ENCODE measurements at regions not wholly inside any gene's neighbourhood (a gene's known extent, or its start where the extent isn't known, plus 50 kb on each side); places are given as distances from the start of the nearest gene placed in this dataset.

- Histone ChIP-seq H3K36me3 (ENCODE audit: control insufficient read depth in 2 of 2, insufficient read depth in 2 of 2, low read length in 1 of 2) (no peaks in the 10 kb centered on the region), H3K9me3 (ENCODE audit: control insufficient read depth in 2 of 2, insufficient read depth in 1 of 2, low read depth in 1 of 2, low read length in 1 of 2) (peaks cover 0 to 2% of the 10 kb centered on the region in 2 donors)
- whole genome bisulfite sequencing, 2 donors = 79% methylated on average over 10 of the region's 10 CpGs
Observed at GRCh38 chr11:127385071-127385470, 384.5 kb upstream of the KIRREL3 start.

GRCh38 chr11:127383026-127383425 lies 382.5 kb upstream of the KIRREL3 start:
- no peak overlapping the region for H3K27ac ChIP-seq (ENCODE audit: low read depth in 2 of 2, low read length in 1 of 2)
- no peak overlapping the region for H3K4me3 ChIP-seq (ENCODE audit: low read depth in 1 of 2, low read length in 2 of 2)
- 54 to 58% methylated on average over 3 of the region's 3 CpGs for WGBS, 2 donors
- no peaks in the 10 kb centered on the region for H3K4me1 ChIP-seq (ENCODE audit: control insufficient read depth in 2 of 2, insufficient read depth in 2 of 2, low read length in 1 of 2)
- no peaks in the 10 kb centered on the region for H3K27me3 ChIP-seq (ENCODE audit: control insufficient read depth in 1 of 2, insufficient read depth in 2 of 2, low read length in 2 of 2)
- H3K9me3 ChIP-seq (ENCODE audit: control insufficient read depth in 2 of 2, insufficient read depth in 1 of 2, low read depth in 1 of 2, low read length in 1 of 2) = peaks cover 0 to 2% of the 10 kb centered on the region in 2 donors
- no peaks in the 10 kb centered on the region for H3K36me3 ChIP-seq (ENCODE audit: control insufficient read depth in 2 of 2, insufficient read depth in 2 of 2, low read length in 1 of 2)

More at GRCh38 chr11:127385071-127385470, 384.5 kb upstream of the KIRREL3 start:
- H3K4me3 ChIP-seq (ENCODE audit: low read depth in 1 of 2, low read length in 2 of 2) = no peak overlapping the region
- no peaks in the 10 kb centered on the region for H3K27me3 ChIP-seq (ENCODE audit: control insufficient read depth in 1 of 2, insufficient read depth in 2 of 2, low read length in 2 of 2)
- H3K27ac ChIP-seq (ENCODE audit: low read depth in 2 of 2, low read length in 1 of 2) = no peak overlapping the region
- H3K4me1 ChIP-seq (ENCODE audit: control insufficient read depth in 2 of 2, insufficient read depth in 2 of 2, low read length in 1 of 2) = no peaks in the 10 kb centered on the region

DNA sequence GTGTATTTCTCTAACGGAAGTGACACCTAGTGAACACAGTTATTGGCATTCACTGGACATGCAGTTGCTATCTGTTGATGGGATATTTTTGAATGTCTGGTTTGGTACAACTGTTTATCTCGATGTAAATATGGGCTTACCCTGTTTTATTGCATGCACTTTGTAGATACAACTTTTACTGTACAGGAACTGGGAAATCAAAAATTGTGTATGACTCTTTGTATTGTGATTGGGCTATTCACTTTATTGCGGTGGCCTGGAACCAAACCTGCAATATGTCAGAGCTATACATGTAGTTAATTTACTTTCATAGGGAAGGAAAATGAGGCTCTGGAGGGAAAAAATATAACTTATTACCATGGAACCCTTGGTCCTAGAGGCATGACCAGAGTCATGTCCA lies 380.7 kb upstream of the KIRREL3 start:
- Histone ChIP-seq H3K27me3 (ENCODE audit: control insufficient read depth in 1 of 2, insufficient read depth in 2 of 2, low read length in 2 of 2) (no peaks in the 10 kb centered on the region), H3K4me3 (ENCODE audit: low read depth in 1 of 2, low read length in 2 of 2) (no peak overlapping the region)
- WGBS, 2 donors = 73 to 75% methylated on average over 3 of the region's 3 CpGs

DNA sequence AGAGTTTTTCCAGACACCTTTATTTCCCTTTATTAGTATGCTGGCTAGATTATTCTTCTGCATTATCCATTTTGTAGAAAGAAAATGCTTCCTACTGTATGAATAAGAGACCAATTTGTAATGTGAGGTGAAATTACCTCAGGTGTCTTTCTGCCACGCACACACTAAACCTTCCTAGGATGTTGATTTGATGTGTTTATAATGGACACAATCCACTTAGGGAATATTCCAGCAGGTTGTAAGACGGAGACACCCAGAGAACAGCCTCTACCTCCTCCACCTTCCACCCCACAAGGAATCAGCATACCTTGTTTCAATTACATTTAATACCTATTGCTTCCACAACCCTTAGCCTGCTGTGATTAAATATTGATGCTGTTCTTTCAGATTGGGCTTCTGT lies 379.1 kb upstream of the KIRREL3 start:
- no peak overlapping the region for H3K27ac ChIP-seq (ENCODE audit: low read depth in 2 of 2, low read length in 1 of 2)
- H3K4me3 ChIP-seq (ENCODE audit: low read depth in 1 of 2, low read length in 2 of 2) = no peak overlapping the region
- H3K36me3 ChIP-seq (ENCODE audit: control insufficient read depth in 2 of 2, insufficient read depth in 2 of 2, low read length in 1 of 2) = no peaks in the 10 kb centered on the region
- H3K27me3 ChIP-seq (ENCODE audit: control insufficient read depth in 1 of 2, insufficient read depth in 2 of 2, low read length in 2 of 2) = no peaks in the 10 kb centered on the region
- H3K4me1 ChIP-seq (ENCODE audit: control insufficient read depth in 2 of 2, insufficient read depth in 2 of 2, low read length in 1 of 2) = no peaks in the 10 kb centered on the region
- 85 to 88% methylated on average over 2 of the region's 2 CpGs for WGBS, 2 donors
- H3K9me3 ChIP-seq (ENCODE audit: control insufficient read depth in 2 of 2, insufficient read depth in 1 of 2, low read depth in 1 of 2, low read length in 1 of 2) = no peaks in the 10 kb centered on the region

More for the DNA sequence above, 380.7 kb upstream of the KIRREL3 start:
- no peaks in the 10 kb centered on the region for H3K36me3 ChIP-seq (ENCODE audit: control insufficient read depth in 2 of 2, insufficient read depth in 2 of 2, low read length in 1 of 2)
- peaks cover 0 to 2% of the 10 kb centered on the region in 2 donors for H3K9me3 ChIP-seq (ENCODE audit: control insufficient read depth in 2 of 2, insufficient read depth in 1 of 2, low read depth in 1 of 2, low read length in 1 of 2)
- no peak overlapping the region for H3K27ac ChIP-seq (ENCODE audit: low read depth in 2 of 2, low read length in 1 of 2)
- H3K4me1 ChIP-seq (ENCODE audit: control insufficient read depth in 2 of 2, insufficient read depth in 2 of 2, low read length in 1 of 2) = no peaks in the 10 kb centered on the region

GRCh38 chr11:127376301-127376700 lies 375.7 kb upstream of the KIRREL3 start:
- no peaks in the 10 kb centered on the region for H3K36me3 ChIP-seq (ENCODE audit: control insufficient read depth in 2 of 2, insufficient read depth in 2 of 2, low read length in 1 of 2)
- no peak overlapping the region for H3K27ac ChIP-seq (ENCODE audit: low read depth in 2 of 2, low read length in 1 of 2)
- H3K27me3 ChIP-seq (ENCODE audit: control insufficient read depth in 1 of 2, insufficient read depth in 2 of 2, low read length in 2 of 2) = no peaks in the 10 kb centered on the region
- H3K4me1 ChIP-seq (ENCODE audit: control insufficient read depth in 2 of 2, insufficient read depth in 2 of 2, low read length in 1 of 2) = no peaks in the 10 kb centered on the region
- WGBS, 2 donors = 79 to 96% methylated on average over 2 of the region's 2 CpGs
- H3K4me3 ChIP-seq (ENCODE audit: low read depth in 1 of 2, low read length in 2 of 2) = no peak overlapping the region
- H3K9me3 ChIP-seq (ENCODE audit: control insufficient read depth in 2 of 2, insufficient read depth in 1 of 2, low read depth in 1 of 2, low read length in 1 of 2) = no peaks in the 10 kb centered on the region

DNA sequence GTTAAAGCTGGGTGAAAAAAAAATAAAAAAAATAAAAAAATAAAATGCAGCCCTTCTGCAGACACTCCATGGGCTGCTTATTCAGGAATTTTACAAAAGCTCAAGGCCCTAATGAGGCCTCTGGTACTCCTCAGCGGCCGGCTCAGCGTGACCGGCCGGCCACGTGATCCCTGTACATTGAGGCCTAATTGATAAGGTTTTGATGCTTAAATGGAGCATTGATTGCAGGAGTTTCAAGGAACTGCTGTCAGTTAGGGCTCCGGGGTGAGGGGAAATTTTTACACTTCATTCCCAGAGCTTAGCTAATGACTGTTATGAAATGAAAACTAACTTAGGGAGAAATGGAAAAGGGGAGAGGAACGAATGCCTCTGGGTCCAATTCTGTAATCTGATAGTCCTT lies 368.8 kb upstream of the KIRREL3 start:
- WGBS, 2 donors = 88 to 90% methylated on average over 8 of the region's 8 CpGs
- Histone ChIP-seq H3K27me3 (ENCODE audit: control insufficient read depth in 1 of 2, insufficient read depth in 2 of 2, low read length in 2 of 2) (no peaks in the 10 kb centered on the region), H3K4me3 (ENCODE audit: low read depth in 1 of 2, low read length in 2 of 2) (no peak overlapping the region), H3K9me3 (ENCODE audit: control insufficient read depth in 2 of 2, insufficient read depth in 1 of 2, low read depth in 1 of 2, low read length in 1 of 2) (no peaks in the 10 kb centered on the region), H3K4me1 (ENCODE audit: control insufficient read depth in 2 of 2, insufficient read depth in 2 of 2, low read length in 1 of 2) (no peaks in the 10 kb centered on the region), H3K27ac (ENCODE audit: low read depth in 2 of 2, low read length in 1 of 2) (no peak overlapping the region), H3K36me3 (ENCODE audit: control insufficient read depth in 2 of 2, insufficient read depth in 2 of 2, low read length in 1 of 2) (no peaks in the 10 kb centered on the region)

- 84 to 88% methylated on average over 14 of the region's 14 CpGs for WGBS, 2 donors
Observed at GRCh38 chr11:127362754-127363308, 362.3 kb upstream of the KIRREL3 start.

GRCh38 chr11:127358160-127358559 lies 357.6 kb upstream of the KIRREL3 start:
- 86 to 88% methylated on average over 7 of the region's 7 CpGs for WGBS, 2 donors

More at GRCh38 chr11:127362754-127363308, 362.3 kb upstream of the KIRREL3 start:
- Histone ChIP-seq H3K9me3 (ENCODE audit: control insufficient read depth in 2 of 2, insufficient read depth in 1 of 2, low read depth in 1 of 2, low read length in 1 of 2) (no peaks in the 10 kb centered on the region), H3K36me3 (ENCODE audit: control insufficient read depth in 2 of 2, insufficient read depth in 2 of 2, low read length in 1 of 2) (no peaks in the 10 kb centered on the region), H3K27me3 (ENCODE audit: control insufficient read depth in 1 of 2, insufficient read depth in 2 of 2, low read length in 2 of 2) (no peaks in the 10 kb centered on the region), H3K27ac (ENCODE audit: low read depth in 2 of 2, low read length in 1 of 2) (no peak overlapping the region), H3K4me3 (ENCODE audit: low read depth in 1 of 2, low read length in 2 of 2) (no peak overlapping the region), H3K4me1 (ENCODE audit: control insufficient read depth in 2 of 2, insufficient read depth in 2 of 2, low read length in 1 of 2) (no peaks in the 10 kb centered on the region)

GRCh38 chr11:127350476-127350875 lies 349.9 kb upstream of the KIRREL3 start:
- Histone ChIP-seq H3K4me3 (ENCODE audit: low read depth in 1 of 2, low read length in 2 of 2) (no peak overlapping the region), H3K4me1 (ENCODE audit: control insufficient read depth in 2 of 2, insufficient read depth in 2 of 2, low read length in 1 of 2) (no peaks in the 10 kb centered on the region), H3K9me3 (ENCODE audit: control insufficient read depth in 2 of 2, insufficient read depth in 1 of 2, low read depth in 1 of 2, low read length in 1 of 2) (no peaks in the 10 kb centered on the region), H3K36me3 (ENCODE audit: control insufficient read depth in 2 of 2, insufficient read depth in 2 of 2, low read length in 1 of 2) (no peaks in the 10 kb centered on the region), H3K27me3 (ENCODE audit: control insufficient read depth in 1 of 2, insufficient read depth in 2 of 2, low read length in 2 of 2) (no peaks in the 10 kb centered on the region), H3K27ac (ENCODE audit: low read depth in 2 of 2, low read length in 1 of 2) (no peak overlapping the region)
- WGBS, 2 donors = 80 to 82% methylated on average over 3 of the region's 3 CpGs

More at GRCh38 chr11:127358160-127358559, 357.6 kb upstream of the KIRREL3 start:
- Histone ChIP-seq H3K4me1 (ENCODE audit: control insufficient read depth in 2 of 2, insufficient read depth in 2 of 2, low read length in 1 of 2) (no peaks in the 10 kb centered on the region), H3K9me3 (ENCODE audit: control insufficient read depth in 2 of 2, insufficient read depth in 1 of 2, low read depth in 1 of 2, low read length in 1 of 2) (no peaks in the 10 kb centered on the region), H3K27ac (ENCODE audit: low read depth in 2 of 2, low read length in 1 of 2) (no peak overlapping the region), H3K4me3 (ENCODE audit: low read depth in 1 of 2, low read length in 2 of 2) (no peak overlapping the region), H3K36me3 (ENCODE audit: control insufficient read depth in 2 of 2, insufficient read depth in 2 of 2, low read length in 1 of 2) (no peaks in the 10 kb centered on the region), H3K27me3 (ENCODE audit: control insufficient read depth in 1 of 2, insufficient read depth in 2 of 2, low read length in 2 of 2) (no peaks in the 10 kb centered on the region)

DNA sequence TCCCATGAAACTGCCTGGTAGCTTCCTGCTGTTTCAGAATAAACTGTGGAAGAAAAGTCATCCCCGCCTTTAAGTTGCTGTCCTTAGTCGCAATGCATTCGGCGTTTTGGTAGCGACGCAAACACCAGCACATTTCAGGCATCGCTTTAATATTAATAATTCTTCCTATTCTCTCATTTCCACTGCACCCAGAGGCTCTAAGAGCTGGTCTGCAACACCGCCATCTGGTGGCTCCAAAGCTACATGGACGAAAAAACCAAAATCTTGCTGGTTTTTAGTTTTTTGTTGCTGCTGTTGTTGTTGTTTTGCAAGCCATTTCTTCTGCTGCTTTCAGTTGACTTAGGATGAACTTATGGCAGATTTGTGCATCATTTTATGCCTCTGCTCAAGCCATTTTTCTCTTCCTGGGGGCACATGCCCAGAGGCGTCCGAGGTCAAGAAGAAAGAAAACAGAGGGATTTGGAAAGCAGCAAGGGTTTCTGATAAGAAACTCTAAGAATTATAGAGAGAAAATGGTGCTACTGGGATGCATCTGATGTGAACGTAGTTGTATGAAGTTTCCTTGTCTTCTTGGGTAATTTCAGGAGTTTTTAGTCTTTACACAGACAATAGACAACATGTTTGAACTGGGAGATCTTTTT lies 345.4 kb upstream of the KIRREL3 start:
- Histone ChIP-seq H3K9me3 (ENCODE audit: control insufficient read depth in 2 of 2, insufficient read depth in 1 of 2, low read depth in 1 of 2, low read length in 1 of 2) (no peaks in the 10 kb centered on the region), H3K4me3 (ENCODE audit: low read depth in 1 of 2, low read length in 2 of 2) (no peak overlapping the region), H3K4me1 (ENCODE audit: control insufficient read depth in 2 of 2, insufficient read depth in 2 of 2, low read length in 1 of 2) (no peaks in the 10 kb centered on the region), H3K27ac (ENCODE audit: low read depth in 2 of 2, low read length in 1 of 2) (no peak overlapping the region), H3K27me3 (ENCODE audit: control insufficient read depth in 1 of 2, insufficient read depth in 2 of 2, low read length in 2 of 2) (no peaks in the 10 kb centered on the region), H3K36me3 (ENCODE audit: control insufficient read depth in 2 of 2, insufficient read depth in 2 of 2, low read length in 1 of 2) (no peaks in the 10 kb centered on the region)
- whole genome bisulfite sequencing, 2 donors = 30 to 36% methylated on average over 12 of the region's 12 CpGs

Data from esophagus (tissue), 2 donors.